ENCODE measurements at regions not wholly inside any gene's neighbourhood (a gene's known extent, or its start where the extent isn't known, plus 50 kb on each side); places are given as distances from the start of the nearest gene placed in this dataset.

- TF ChIP-seq CTCF (IDR thresholded peaks at IDR 0.05) (no peak), POLR2A (IDR thresholded peaks at IDR 0.05) (no peak)
Observed at GRCh38 chr12:60078026-60078425, 482.2 kb downstream of the SLC16A7 start.

All from right lobe of liver (tissue), 4 donors.